ENCODE measurements at regions not wholly inside any gene's neighbourhood (a gene's known extent, or its start where the extent isn't known, plus 50 kb on each side); places are given as distances from the start of the nearest gene placed in this dataset.

- H3K9ac ChIP-seq (ENCODE audit: low read length), result no peak overlapping the region
- H3K9me3 ChIP-seq (replicated peaks; ENCODE audit: insufficient read depth, low read length), result no peaks in the 10 kb centered on the region
- no peaks in the 10 kb centered on the region for H3K79me2 ChIP-seq (ENCODE audit: low read length)
- no peak overlapping the region for H2AFZ ChIP-seq (ENCODE audit: low read length)
- no peaks in the 10 kb centered on the region for H3K9me2 ChIP-seq (replicated peaks; ENCODE audit: insufficient read depth, low read length)
- no peaks in the 10 kb centered on the region for H3K27me3 ChIP-seq (replicated peaks; ENCODE audit: insufficient read depth, low read length)
- no peak overlapping the region for H3K4me2 ChIP-seq (ENCODE audit: low read depth, low read length)
- TF ChIP-seq EZH2phosphoT487 (IDR thresholded peaks at IDR 0.05; ENCODE audit: low read length), result no peak
- TF ChIP-seq EZH2 (optimal IDR thresholded peaks at IDR 0.05; ENCODE audit: low read depth, low read length), result no peak
- no peak for TF ChIP-seq CTCF (IDR thresholded peaks at IDR 0.05; ENCODE audit: low read length)
- no peak overlapping the region for H3K27ac ChIP-seq (ENCODE audit: low read length)
- DNase-seq, result no peak
- no peaks in the 10 kb centered on the region for H3K36me3 ChIP-seq (replicated peaks; ENCODE audit: insufficient read depth, low read length)
- H4K20me1 ChIP-seq (ENCODE audit: insufficient read depth, low read length), result no peaks in the 10 kb centered on the region
- no peak overlapping the region for H3K4me3 ChIP-seq (ENCODE audit: low read length)
- H3K4me1 ChIP-seq (ENCODE audit: low read length), result no peaks in the 10 kb centered on the region
- H3F3A ChIP-seq (ENCODE audit: insufficient read depth, low read length), result no peaks in the 10 kb centered on the region
Measured at GRCh38 chrX:121782976-121783375, 735.6 kb downstream of the GLUD2 start.

GRCh38 chrX:121802881-121803412, 755.5 kb downstream of the GLUD2 start:
- TF ChIP-seq EZH2 (optimal IDR thresholded peaks at IDR 0.05; ENCODE audit: low read depth, low read length) (no peak), CTCF (IDR thresholded peaks at IDR 0.05; ENCODE audit: low read length) (no peak), EZH2phosphoT487 (IDR thresholded peaks at IDR 0.05; ENCODE audit: low read length) (no peak)
- Histone ChIP-seq H3K4me2 (ENCODE audit: low read depth, low read length) (no peak overlapping the region), H3F3A (ENCODE audit: insufficient read depth, low read length) (no peaks in the 10 kb centered on the region), H3K4me1 (ENCODE audit: low read length) (no peaks in the 10 kb centered on the region), H3K79me2 (ENCODE audit: low read length) (no peaks in the 10 kb centered on the region), H3K4me3 (ENCODE audit: low read length) (no peak overlapping the region), H3K36me3 (replicated peaks; ENCODE audit: insufficient read depth, low read length) (no peaks in the 10 kb centered on the region), H3K9ac (ENCODE audit: low read length) (no peak overlapping the region), H3K9me3 (replicated peaks; ENCODE audit: insufficient read depth, low read length) (no peaks in the 10 kb centered on the region), H3K27me3 (replicated peaks; ENCODE audit: insufficient read depth, low read length) (no peaks in the 10 kb centered on the region), H3K9me2 (replicated peaks; ENCODE audit: insufficient read depth, low read length) (no peaks in the 10 kb centered on the region), H3K27ac (ENCODE audit: low read length) (no peak overlapping the region), H2AFZ (ENCODE audit: low read length) (no peak overlapping the region), H4K20me1 (ENCODE audit: insufficient read depth, low read length) (no peaks in the 10 kb centered on the region)
- no peak for DNase-seq

GRCh38 chrX:121823406-121823805, 776.0 kb downstream of the GLUD2 start:
- H2AFZ ChIP-seq (ENCODE audit: low read length), result no peak overlapping the region
- H4K20me1 ChIP-seq (ENCODE audit: insufficient read depth, low read length), result no peaks in the 10 kb centered on the region
- H3F3A ChIP-seq (ENCODE audit: insufficient read depth, low read length), result no peaks in the 10 kb centered on the region
- H3K9me3 ChIP-seq (replicated peaks; ENCODE audit: insufficient read depth, low read length), result no peaks in the 10 kb centered on the region
- DNase-seq, result no peak
- H3K36me3 ChIP-seq (replicated peaks; ENCODE audit: insufficient read depth, low read length), result no peaks in the 10 kb centered on the region
- H3K27me3 ChIP-seq (replicated peaks; ENCODE audit: insufficient read depth, low read length), result no peaks in the 10 kb centered on the region
- H3K4me3 ChIP-seq (ENCODE audit: low read length), result no peak overlapping the region
- no peaks in the 10 kb centered on the region for H3K4me1 ChIP-seq (ENCODE audit: low read length)
- no peaks in the 10 kb centered on the region for H3K9me2 ChIP-seq (replicated peaks; ENCODE audit: insufficient read depth, low read length)
- no peak overlapping the region for H3K9ac ChIP-seq (ENCODE audit: low read length)
- no peak overlapping the region for H3K4me2 ChIP-seq (ENCODE audit: low read depth, low read length)
- H3K79me2 ChIP-seq (ENCODE audit: low read length), result no peaks in the 10 kb centered on the region
- TF ChIP-seq EZH2phosphoT487 (IDR thresholded peaks at IDR 0.05; ENCODE audit: low read length) (no peak), EZH2 (optimal IDR thresholded peaks at IDR 0.05; ENCODE audit: low read depth, low read length) (no peak)
- H3K27ac ChIP-seq (ENCODE audit: low read length), result no peak overlapping the region

GRCh38 chrX:121831601-121832000, 784.2 kb downstream of the GLUD2 start:
- TF ChIP-seq CTCF (IDR thresholded peaks at IDR 0.05; ENCODE audit: low read length), result no peak
- no peak for TF ChIP-seq EZH2 (optimal IDR thresholded peaks at IDR 0.05; ENCODE audit: low read depth, low read length)
- no peak for TF ChIP-seq EZH2phosphoT487 (IDR thresholded peaks at IDR 0.05; ENCODE audit: low read length)
- Histone ChIP-seq H3K9me2 (replicated peaks; ENCODE audit: insufficient read depth, low read length) (no peaks in the 10 kb centered on the region), H3K9me3 (replicated peaks; ENCODE audit: insufficient read depth, low read length) (no peaks in the 10 kb centered on the region), H3K4me2 (ENCODE audit: low read depth, low read length) (no peak overlapping the region), H3K27me3 (replicated peaks; ENCODE audit: insufficient read depth, low read length) (no peaks in the 10 kb centered on the region), H4K20me1 (ENCODE audit: insufficient read depth, low read length) (no peaks in the 10 kb centered on the region), H2AFZ (ENCODE audit: low read length) (no peak overlapping the region), H3K79me2 (ENCODE audit: low read length) (no peaks in the 10 kb centered on the region), H3F3A (ENCODE audit: insufficient read depth, low read length) (no peaks in the 10 kb centered on the region), H3K4me3 (ENCODE audit: low read length) (no peak overlapping the region), H3K27ac (ENCODE audit: low read length) (no peak overlapping the region), H3K9ac (ENCODE audit: low read length) (no peak overlapping the region), H3K4me1 (ENCODE audit: low read length) (no peaks in the 10 kb centered on the region), H3K36me3 (replicated peaks; ENCODE audit: insufficient read depth, low read length) (no peaks in the 10 kb centered on the region)
- DNase-seq, result no peak
